SK-N-SH treated with all-trans-retinoic acid at 6 μM for 48 hours (cell line): ENCODE measurements at regions not wholly inside any gene's neighbourhood (a gene's known extent, or its start where the extent isn't known, plus 50 kb on each side); places are given as distances from the start of the nearest gene placed in this dataset.

Experiments
- ARNTL ChIP-seq: fragments of 450-650 bp; formaldehyde crosslinking; IDR thresholded peaks from 2 replicates; pipeline ENCODE4 v1.5.0; 2020; ENCODE audit warnings: low read depth, mild to moderate bottlenecking, moderate library complexity, borderline replicate concordance
- BACH2 ChIP-seq: fragments of 250-450 bp; sonication (Bioruptor Pico); IDR thresholded peaks from 2 replicates; pipeline ENCODE4 v1.9.0; 2021; ENCODE audit warnings: mild to moderate bottlenecking, borderline replicate concordance
- CSDC2 ChIP-seq: fragments of 250-450 bp; sonication (Bioruptor Pico); IDR thresholded peaks from 2 replicates; pipeline ENCODE4 v1.5.0; 2020; ENCODE audit warnings: mild to moderate bottlenecking, moderate library complexity
- ESRRG ChIP-seq: fragments of 250-450 bp; sonication (Bioruptor Pico); IDR thresholded peaks from 2 replicates; pipeline ENCODE4 v1.6.1; 2021; ENCODE audit warnings: mild to moderate bottlenecking
- OSR1 ChIP-seq: fragments of 250-450 bp; sonication (Bioruptor Pico); IDR thresholded peaks from 2 replicates; pipeline ENCODE4 v1.8.0; 2022; ENCODE audit warnings: moderate library complexity, mild to moderate bottlenecking, inconsistent platforms
- POU6F1 ChIP-seq: fragments of 250-450 bp; sonication (Bioruptor Pico); IDR thresholded peaks from 2 replicates; pipeline ENCODE4 v1.8.0; 2021; ENCODE audit warnings: low read depth, mild to moderate bottlenecking, moderate library complexity, borderline replicate concordance
- RARB ChIP-seq: fragments of 250-450 bp; sonication (Bioruptor Pico); IDR thresholded peaks from 2 replicates; pipeline ENCODE4 v1.8.0; 2021; ENCODE audit warnings: mild to moderate bottlenecking, moderate library complexity
- SNAI2 ChIP-seq: fragments of 250-450 bp; sonication (Bioruptor Pico); IDR thresholded peaks from 2 replicates; pipeline ENCODE4 v1.5.0; 2020; ENCODE audit warnings: mild to moderate bottlenecking, moderate library complexity
- ZC3H10 ChIP-seq: fragments of 250-450 bp; sonication (Bioruptor Pico); IDR thresholded peaks from 2 replicates; pipeline ENCODE4 v1.5.1; 2021; ENCODE audit warnings: mild to moderate bottlenecking, moderate library complexity
- ZFP3 ChIP-seq: fragments of 250-450 bp; sonication (Bioruptor Pico); IDR thresholded peaks from 2 replicates; pipeline ENCODE4 v1.5.0; 2020; ENCODE audit warnings: mild to moderate bottlenecking, moderate library complexity
- ZNF8 ChIP-seq: fragments of 450-650 bp; formaldehyde crosslinking; IDR thresholded peaks from 2 replicates; pipeline ENCODE4 v1.5.0; 2020; ENCODE audit warnings: mild to moderate bottlenecking, moderate library complexity

GRCh38 chr13:91001371-91001770, 346.1 kb upstream of the MIR17HG start:
- TF ChIP-seq ZC3H10 (CRISPR knock-in tag): no peak
- no peak for TF ChIP-seq ZNF8 (CRISPR knock-in tag)
- TF ChIP-seq ESRRG (CRISPR knock-in tag): no peak
- no peak for TF ChIP-seq ZFP3 (CRISPR knock-in tag)
- TF ChIP-seq RARB (CRISPR knock-in tag): no peak
- no peak for TF ChIP-seq SNAI2
- no peak for TF ChIP-seq OSR1 (CRISPR knock-in tag)
- no peak for TF ChIP-seq ARNTL (CRISPR knock-in tag)
- no peak for TF ChIP-seq POU6F1 (CRISPR knock-in tag)
- no peak for TF ChIP-seq BACH2 (CRISPR knock-in tag)
- TF ChIP-seq CSDC2 (CRISPR knock-in tag): no peak
